HEK293T (cell line): ENCODE measurements at regions not wholly inside any gene's neighbourhood (a gene's known extent, or its start where the extent isn't known, plus 50 kb on each side); places are given as distances from the start of the nearest gene placed in this dataset.

Experiments used
- ARNT ChIP-seq: fragments of 450-650 bp; IDR thresholded peaks from 2 replicates; pipeline ENCODE4 v1.6.1; 2017; ENCODE audit warnings: mild to moderate bottlenecking
- BHLHE40 ChIP-seq: fragments of 450-650 bp; IDR thresholded peaks from 2 replicates; pipeline ENCODE4 v1.6.1; 2016; ENCODE audit warnings: mild to moderate bottlenecking, moderate library complexity, borderline replicate concordance
- FOXA1 ChIP-seq: fragments of 450-650 bp; IDR thresholded peaks from 2 replicates; pipeline ENCODE4 v1.6.1; 2016; ENCODE audit warnings: mild to moderate bottlenecking
- FOXM1 ChIP-seq: fragments of 450-650 bp; IDR thresholded peaks from 2 replicates; pipeline ENCODE4 v1.6.1; 2017; ENCODE audit warnings: mild to moderate bottlenecking, borderline replicate concordance
- HDGF ChIP-seq: fragments of 450-650 bp; IDR thresholded peaks from 2 replicates; pipeline ENCODE4 v1.6.1; 2017; ENCODE audit warnings: antibody characterized with exemption, borderline replicate concordance
- L3MBTL2 ChIP-seq: fragments of 450-650 bp; conservative IDR thresholded peaks from 2 replicates; pipeline ENCODE4 v1.6.1; 2016; ENCODE audit warnings: mild to moderate bottlenecking
- PKNOX1 ChIP-seq: fragments of 450-650 bp; IDR thresholded peaks from 2 replicates; pipeline ENCODE4 v1.6.1; 2016
- SUZ12 ChIP-seq: fragments of 450-650 bp; IDR thresholded peaks from 2 replicates; pipeline ENCODE4 v1.6.1; 2016; ENCODE audit warnings: mild to moderate bottlenecking
- TARDBP ChIP-seq: fragments of 450-650 bp; IDR thresholded peaks from 2 replicates; pipeline ENCODE4 v1.6.1; 2016
- ZNF384 ChIP-seq: fragments of 450-650 bp; IDR thresholded peaks from 2 replicates; pipeline ENCODE4 v1.6.1; 2016

DNA sequence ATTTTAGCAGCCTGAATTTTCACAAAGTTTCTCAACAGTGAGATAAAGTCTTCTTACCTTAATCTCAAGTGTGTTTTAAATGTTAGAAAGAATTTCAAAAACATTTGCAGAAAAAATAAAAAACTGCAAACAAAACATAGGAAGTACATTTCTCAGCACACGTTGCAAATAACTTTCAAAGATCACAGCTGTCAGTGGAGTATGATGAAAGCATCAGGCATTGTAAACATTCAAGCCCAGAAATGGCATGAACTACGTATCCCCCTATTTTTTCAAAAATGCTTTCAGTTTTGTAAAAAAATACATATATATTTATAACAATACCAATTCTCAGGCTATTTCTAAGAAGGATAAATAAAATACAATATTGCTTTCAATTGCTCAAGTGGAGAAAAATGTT is 320.6 kb upstream of the TFPI start:
- TF ChIP-seq SUZ12 (no peak), BHLHE40 (no peak), PKNOX1 (no peak), HDGF (no peak), FOXM1 (no peak), FOXA1 (no peak), TARDBP (no peak), L3MBTL2 (no peak), ARNT (no peak), ZNF384 (no peak)
